Middle frontal gyrus (tissue), 1 donor: ENCODE measurements at regions not wholly inside any gene's neighbourhood (a gene's known extent, or its start where the extent isn't known, plus 50 kb on each side); places are given as distances from the start of the nearest gene placed in this dataset.

Source experiments
- DNase-seq: peaks from one replicate; pipeline ENCODE4 v3.0.0-alpha.2; 2015; ENCODE audit warnings: low spot score; ENCODE audit errors: extremely low spot score

- DNase-seq, result no peak
Observed at GRCh38 chr3:102078854-102079808, 229.8 kb downstream of the NFKBIZ start.

- no peak for DNase-seq
Observed at GRCh38 chr3:102079809-102080197, 230.5 kb downstream of the NFKBIZ start.

- DNase-seq, result no peak
Observed at GRCh38 chr3:102081572-102082289, 232.4 kb downstream of the NFKBIZ start.

GRCh38 chr3:102083473-102083872 is 234.2 kb downstream of the NFKBIZ start:
- no peak for DNase-seq

- no peak for DNase-seq
Observed at GRCh38 chr3:102084006-102084405, 234.7 kb downstream of the NFKBIZ start.

- no peak for DNase-seq
Observed at GRCh38 chr3:102084704-102085103, 235.4 kb downstream of the NFKBIZ start.

GRCh38 chr3:102085431-102086176 is 236.3 kb downstream of the NFKBIZ start:
- no peak for DNase-seq

- DNase-seq, result no peak
Observed at GRCh38 chr3:102087236-102087635, 237.9 kb downstream of the NFKBIZ start.

- no peak for DNase-seq
Observed at GRCh38 chr3:102089239-102089638, 239.9 kb downstream of the NFKBIZ start.

- no peak for DNase-seq
Observed at GRCh38 chr3:102089904-102090720, 240.8 kb downstream of the NFKBIZ start.

- no peak for DNase-seq
Observed at GRCh38 chr3:102090721-102091045, 241.4 kb downstream of the NFKBIZ start.

- no peak for DNase-seq
Observed at GRCh38 chr3:102091358-102091757, 242.0 kb downstream of the NFKBIZ start.

- DNase-seq, result no peak
Observed at GRCh38 chr3:102092617-102093466, 243.5 kb downstream of the NFKBIZ start.

GRCh38 chr3:102094506-102094905 is 245.2 kb downstream of the NFKBIZ start:
- no peak for DNase-seq

- no peak for DNase-seq
Observed at GRCh38 chr3:102095383-102095782, 246.1 kb downstream of the NFKBIZ start.

- no peak for DNase-seq
Observed at GRCh38 chr3:102096066-102096465, 246.8 kb downstream of the NFKBIZ start.

- no peak for DNase-seq
Observed at GRCh38 chr3:102098130-102098885, 249.0 kb downstream of the NFKBIZ start.

- DNase-seq, result no peak
Observed at GRCh38 chr3:102099913-102100312, 250.6 kb downstream of the NFKBIZ start.

- DNase-seq, result no peak
Observed at GRCh38 chr3:102102394-102102793, 253.1 kb downstream of the NFKBIZ start.
